Gastroesophageal sphincter (tissue), 4 donors: ENCODE measurements at regions not wholly inside any gene's neighbourhood (a gene's known extent, or its start where the extent isn't known, plus 50 kb on each side); places are given as distances from the start of the nearest gene placed in this dataset.

ENCODE experiments used
- ATAC-seq: fragments of 150-250 bp; one replicate; pipeline ENCODE4 v1.9.1; 2016; ENCODE audit warnings: mild to moderate bottlenecking, moderate library complexity
- H3K27ac ChIP-seq, 4 donors: fragments of 200-600 bp; sonication (generic) in 3 of 4; 1 replicate in 3 of 4; 2 replicates in 1 of 4; pipeline ENCODE4 v1.5.1; 2016 to 2019
- H3K27me3 ChIP-seq: fragments of 200-600 bp; sonication (generic); one replicate; pipeline ENCODE4 v1.5.1; 2019
- H3K36me3 ChIP-seq, 2 donors: fragments of 200-600 bp; sonication (generic); one replicate each; pipeline ENCODE4 v1.5.1; 2019; ENCODE audit warnings: control low read depth in 1 of 2
- H3K4me1 ChIP-seq, 3 donors: fragments of 200-600 bp; sonication (generic); 1 replicate in 2 of 3; 2 replicates in 1 of 3; pipeline ENCODE4 v1.5.1; 2016 to 2019; ENCODE audit warnings: control low read depth in 2 of 3
- H3K4me3 ChIP-seq, 2 donors: fragments of 200-600 bp; sonication (generic); one replicate each; pipeline ENCODE4 v1.5.1; 2019; ENCODE audit warnings: mild to moderate bottlenecking in 1 of 2, moderate library complexity in 1 of 2
- H3K9me3 ChIP-seq, 3 donors: fragments of 200-600 bp; sonication (generic); one replicate each; pipeline ENCODE4 v1.5.1; 2017 to 2019; ENCODE audit warnings: control low read depth in 2 of 3
- EP300 ChIP-seq: sonication (generic); formaldehyde crosslinking; IDR thresholded peaks from one replicate; pipeline ENCODE4 v1.6.1; 2017; ENCODE audit warnings: antibody characterized with exemption, mild to moderate bottlenecking
- POLR2A ChIP-seq, 2 donors: fragments of 450-650 bp; IDR thresholded peaks; one replicate each; pipeline ENCODE4 v1.6.1; 2017; ENCODE audit warnings: antibody characterized with exemption in 2 of 2, mild to moderate bottlenecking in 2 of 2, moderate library complexity in 1 of 2
- POLR2AphosphoS5 ChIP-seq: sonication (generic); formaldehyde crosslinking; IDR thresholded peaks from one replicate; pipeline ENCODE4 v1.6.1; 2017; ENCODE audit warnings: antibody characterized with exemption
- WGBS, 2 donors: methylation state at CpG; one replicate each; pipeline ENCODE4 v1.1.5; 2018; ENCODE audit warnings: low coverage in 1 of 2; 5-methylcytosine and 5-hydroxymethylcytosine counted together
- TF ChIP-seq, protein P1 (sequence below), 4 experiments: fragments of 200-600 bp in 2 of 4; fragments of 450-650 bp in 2 of 4; sonication (generic) in 1 of 4; IDR thresholded peaks; one replicate each; pipeline ENCODE4 v1.5.1; 2017 to 2019; ENCODE audit warnings: antibody characterized with exemption in 4 of 4, mild to moderate bottlenecking in 2 of 4, moderate library complexity in 2 of 4

- Histone ChIP-seq H3K27me3 (no peaks in the 10 kb centered on the region), H3K36me3 (no peaks in the 10 kb centered on the region), H3K4me3 (no peak overlapping the region), H3K4me1 (peaks cover 0 to 16% (median 0%) of the 10 kb centered on the region in 3 donors), H3K27ac (no peak overlapping the region), H3K9me3 (peaks cover 0 to 5% (median 0%) of the 10 kb centered on the region in 3 donors)
- WGBS, 2 donors, result 58% methylated on average over 1 of the region's 1 CpG; no CpG with 5 or more reads in 1 of the 2 donors
- ATAC-seq, result no peak
- TF ChIP-seq EP300 (no peak), POLR2A (IDR thresholded peaks at IDR 0.05) (no peak), POLR2AphosphoS5 (no peak)
- TF ChIP-seq, protein P1, sequence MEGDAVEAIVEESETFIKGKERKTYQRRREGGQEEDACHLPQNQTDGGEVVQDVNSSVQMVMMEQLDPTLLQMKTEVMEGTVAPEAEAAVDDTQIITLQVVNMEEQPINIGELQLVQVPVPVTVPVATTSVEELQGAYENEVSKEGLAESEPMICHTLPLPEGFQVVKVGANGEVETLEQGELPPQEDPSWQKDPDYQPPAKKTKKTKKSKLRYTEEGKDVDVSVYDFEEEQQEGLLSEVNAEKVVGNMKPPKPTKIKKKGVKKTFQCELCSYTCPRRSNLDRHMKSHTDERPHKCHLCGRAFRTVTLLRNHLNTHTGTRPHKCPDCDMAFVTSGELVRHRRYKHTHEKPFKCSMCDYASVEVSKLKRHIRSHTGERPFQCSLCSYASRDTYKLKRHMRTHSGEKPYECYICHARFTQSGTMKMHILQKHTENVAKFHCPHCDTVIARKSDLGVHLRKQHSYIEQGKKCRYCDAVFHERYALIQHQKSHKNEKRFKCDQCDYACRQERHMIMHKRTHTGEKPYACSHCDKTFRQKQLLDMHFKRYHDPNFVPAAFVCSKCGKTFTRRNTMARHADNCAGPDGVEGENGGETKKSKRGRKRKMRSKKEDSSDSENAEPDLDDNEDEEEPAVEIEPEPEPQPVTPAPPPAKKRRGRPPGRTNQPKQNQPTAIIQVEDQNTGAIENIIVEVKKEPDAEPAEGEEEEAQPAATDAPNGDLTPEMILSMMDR (IDR thresholded peaks at IDR 0.05), result no peak
These were observed 66.4 kb upstream of the SIRPA start for GRCh38 chr20:1828786-1829131.

DNA sequence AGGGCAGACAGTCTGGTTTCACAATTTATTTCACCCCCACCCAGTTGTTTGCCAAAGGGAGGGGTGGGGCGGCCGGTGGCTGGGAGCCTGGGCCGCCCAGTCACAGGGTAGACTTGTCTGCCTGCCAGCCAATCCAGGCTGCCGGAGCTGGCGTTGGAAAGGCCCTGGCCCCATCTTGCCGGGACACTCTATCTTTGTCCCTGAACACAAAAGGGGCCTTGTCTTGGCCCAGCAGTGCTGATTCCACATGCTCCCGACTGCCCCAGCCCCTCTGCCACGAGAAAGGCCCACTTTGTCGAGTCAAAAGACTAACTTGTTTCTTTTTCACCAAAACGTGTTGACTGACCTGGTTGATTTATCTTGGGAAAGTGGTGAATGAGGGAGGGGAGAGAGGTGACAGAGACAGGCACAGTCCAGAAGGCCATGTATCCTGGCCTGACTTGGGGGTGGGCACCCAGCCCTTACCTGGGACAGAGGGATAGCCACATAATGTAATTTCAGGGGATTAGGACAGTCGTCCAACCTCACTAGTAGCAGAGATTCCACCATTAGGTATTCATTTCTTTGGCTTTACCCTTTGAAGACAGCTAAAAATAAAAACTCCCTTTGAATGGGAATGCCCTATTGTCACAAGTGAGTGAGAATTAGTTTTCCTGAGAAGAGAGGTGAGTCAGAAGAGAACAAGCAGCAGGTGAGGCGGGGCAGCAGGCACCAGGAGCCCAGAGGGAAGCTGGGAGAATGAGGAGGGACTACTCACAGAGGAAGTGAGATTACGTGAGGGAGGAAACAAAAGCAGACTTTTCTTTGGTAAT lies 67.0 kb upstream of the SIRPA start:
- H3K9me3 ChIP-seq, result peaks cover 0 to 10% (median 0%) of the 10 kb centered on the region in 3 donors
- H3K36me3 ChIP-seq, result no peaks in the 10 kb centered on the region
- no peaks in the 10 kb centered on the region for H3K27me3 ChIP-seq
- H3K4me3 ChIP-seq, result no peak overlapping the region
- H3K4me1 ChIP-seq, result peaks cover 0 to 16% (median 0%) of the 10 kb centered on the region in 3 donors
- H3K27ac ChIP-seq, result no peak overlapping the region
- 64 to 94% methylated on average over 3 to 4 of the region's 13 CpGs for WGBS, 2 donors
- TF ChIP-seq POLR2AphosphoS5 (no peak), EP300 (no peak), POLR2A (IDR thresholded peaks at IDR 0.05) (no peak)
- TF ChIP-seq, protein P1 (IDR thresholded peaks at IDR 0.05), result no peak
- peak; percentile 27 for ATAC-seq

- ATAC-seq, result no peak
- H3K4me3 ChIP-seq, result no peak overlapping the region
- no peak overlapping the region for H3K27ac ChIP-seq
- TF ChIP-seq, protein P1 (IDR thresholded peaks at IDR 0.05), result no peak
- no peak for TF ChIP-seq EP300
- no peak for TF ChIP-seq POLR2A (IDR thresholded peaks at IDR 0.05)
- no peaks in the 10 kb centered on the region for H3K36me3 ChIP-seq
- peaks cover 0 to 16% (median 0%) of the 10 kb centered on the region in 3 donors for H3K4me1 ChIP-seq
- no peaks in the 10 kb centered on the region for H3K27me3 ChIP-seq
- 67 to 82% methylated on average over 1 to 4 of the region's 5 CpGs for WGBS, 2 donors
- H3K9me3 ChIP-seq, result peaks cover 0 to 17% (median 0%) of the 10 kb centered on the region in 3 donors
These were observed 67.7 kb upstream of the SIRPA start for GRCh38 chr20:1827510-1827973.

DNA sequence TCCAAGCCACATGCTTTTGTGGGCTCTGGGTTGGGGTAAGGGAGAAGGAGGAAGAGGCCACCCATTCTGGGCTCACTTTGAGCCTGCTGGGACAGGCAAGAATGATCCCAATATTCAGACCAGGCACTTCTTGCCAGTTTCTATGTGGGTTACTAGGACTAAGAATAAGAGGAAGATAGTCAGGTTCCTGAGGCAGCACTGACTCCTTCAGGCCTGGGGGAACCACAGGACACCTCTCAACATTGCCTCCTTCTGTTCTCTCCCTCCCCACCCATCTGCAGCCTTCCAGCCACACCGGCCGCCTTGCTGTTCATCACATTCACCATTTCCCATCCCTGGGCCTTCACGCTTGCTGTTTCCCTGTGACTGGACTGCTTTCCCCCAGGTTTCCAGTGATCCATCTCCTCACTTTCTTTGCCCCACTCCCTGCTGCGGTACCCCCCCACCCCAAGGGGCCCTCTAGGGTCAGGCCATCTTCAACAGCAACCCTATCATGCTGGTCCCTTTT lies 69.2 kb upstream of the SIRPA start:
- Histone ChIP-seq H3K36me3 (no peaks in the 10 kb centered on the region), H3K4me1 (peaks cover 0 to 16% (median 0%) of the 10 kb centered on the region in 3 donors), H3K27ac (no peak overlapping the region), H3K27me3 (no peaks in the 10 kb centered on the region), H3K4me3 (no peak overlapping the region), H3K9me3 (peaks cover 0 to 26% (median 0%) of the 10 kb centered on the region in 3 donors)
- no peak for ATAC-seq
- WGBS, 2 donors, result 83 to 100% methylated on average over 1 to 4 of the region's 4 CpGs
- TF ChIP-seq, protein P1 (IDR thresholded peaks at IDR 0.05), result no peak
- TF ChIP-seq POLR2A (IDR thresholded peaks at IDR 0.05) (no peak), EP300 (no peak), POLR2AphosphoS5 (no peak)

DNA sequence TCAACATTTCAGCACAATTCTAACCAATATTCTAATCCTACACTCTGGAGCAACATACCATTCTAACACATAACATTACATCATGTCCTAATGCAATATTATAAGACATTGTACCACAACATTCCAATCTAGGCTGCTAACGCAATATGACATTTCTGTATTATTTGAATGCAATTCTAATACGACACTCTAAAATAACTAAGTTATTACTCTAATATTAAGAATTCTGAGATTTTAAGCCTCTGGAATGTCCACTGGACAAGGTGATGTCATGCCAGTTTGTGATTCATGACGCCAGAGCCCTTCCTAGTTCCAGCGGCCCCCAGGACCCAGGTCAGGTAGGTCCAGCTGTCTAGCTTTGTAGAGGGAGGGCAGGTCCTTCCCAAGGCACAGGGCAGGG lies 69.7 kb upstream of the SIRPA start:
- Histone ChIP-seq H3K27ac (no peak overlapping the region), H3K27me3 (no peaks in the 10 kb centered on the region), H3K9me3 (peaks cover 0 to 26% (median 0%) of the 10 kb centered on the region in 3 donors), H3K36me3 (no peaks in the 10 kb centered on the region), H3K4me1 (peaks cover 0 to 15% (median 0%) of the 10 kb centered on the region in 3 donors), H3K4me3 (no peak overlapping the region)
- TF ChIP-seq EP300 (no peak), POLR2A (IDR thresholded peaks at IDR 0.05) (no peak), POLR2AphosphoS5 (no peak)
- TF ChIP-seq, protein P1 (IDR thresholded peaks at IDR 0.05), result no peak
- no peak for ATAC-seq
- 85 to 86% methylated on average over 2 to 4 of the region's 4 CpGs for WGBS, 2 donors
